ENCODE measurements at regions not wholly inside any gene's neighbourhood (a gene's known extent, or its start where the extent isn't known, plus 50 kb on each side); places are given as distances from the start of the nearest gene placed in this dataset.

DNA sequence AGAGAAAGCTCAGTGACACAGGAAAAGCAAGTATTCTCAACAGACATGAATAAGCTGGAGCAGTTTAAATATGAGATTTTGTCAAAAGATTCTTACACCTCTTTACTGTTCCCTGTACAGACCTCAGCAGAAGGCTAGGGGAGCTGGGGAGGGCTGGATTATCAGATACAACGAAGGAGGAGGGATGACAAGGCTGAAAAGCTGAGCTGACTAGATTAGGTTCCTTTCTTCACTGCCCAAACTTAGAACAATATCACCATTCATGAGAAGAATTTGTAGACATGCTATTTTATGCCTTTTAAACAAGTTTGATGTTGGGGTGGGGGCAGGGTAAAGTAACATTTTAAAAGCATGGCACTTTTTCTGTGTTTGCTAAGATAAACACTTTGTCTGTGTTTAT lies 611.1 kb downstream of the AACS start (continued):
- TF ChIP-seq, protein P1, sequence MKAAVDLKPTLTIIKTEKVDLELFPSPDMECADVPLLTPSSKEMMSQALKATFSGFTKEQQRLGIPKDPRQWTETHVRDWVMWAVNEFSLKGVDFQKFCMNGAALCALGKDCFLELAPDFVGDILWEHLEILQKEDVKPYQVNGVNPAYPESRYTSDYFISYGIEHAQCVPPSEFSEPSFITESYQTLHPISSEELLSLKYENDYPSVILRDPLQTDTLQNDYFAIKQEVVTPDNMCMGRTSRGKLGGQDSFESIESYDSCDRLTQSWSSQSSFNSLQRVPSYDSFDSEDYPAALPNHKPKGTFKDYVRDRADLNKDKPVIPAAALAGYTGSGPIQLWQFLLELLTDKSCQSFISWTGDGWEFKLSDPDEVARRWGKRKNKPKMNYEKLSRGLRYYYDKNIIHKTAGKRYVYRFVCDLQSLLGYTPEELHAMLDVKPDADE (IDR thresholded peaks at IDR 0.05): no peak
- TF ChIP-seq CREB1 (CRISPR knock-in tag; IDR thresholded peaks at IDR 0.05; ENCODE audit: low read depth) (no peak), EZH2 (IDR thresholded peaks at IDR 0.05; ENCODE audit: low read depth, unreplicated experiment) (no peak), POLR2AphosphoS5 (IDR thresholded peaks at IDR 0.05; ENCODE audit: low read depth) (no peak)
- TF ChIP-seq, protein P2, sequence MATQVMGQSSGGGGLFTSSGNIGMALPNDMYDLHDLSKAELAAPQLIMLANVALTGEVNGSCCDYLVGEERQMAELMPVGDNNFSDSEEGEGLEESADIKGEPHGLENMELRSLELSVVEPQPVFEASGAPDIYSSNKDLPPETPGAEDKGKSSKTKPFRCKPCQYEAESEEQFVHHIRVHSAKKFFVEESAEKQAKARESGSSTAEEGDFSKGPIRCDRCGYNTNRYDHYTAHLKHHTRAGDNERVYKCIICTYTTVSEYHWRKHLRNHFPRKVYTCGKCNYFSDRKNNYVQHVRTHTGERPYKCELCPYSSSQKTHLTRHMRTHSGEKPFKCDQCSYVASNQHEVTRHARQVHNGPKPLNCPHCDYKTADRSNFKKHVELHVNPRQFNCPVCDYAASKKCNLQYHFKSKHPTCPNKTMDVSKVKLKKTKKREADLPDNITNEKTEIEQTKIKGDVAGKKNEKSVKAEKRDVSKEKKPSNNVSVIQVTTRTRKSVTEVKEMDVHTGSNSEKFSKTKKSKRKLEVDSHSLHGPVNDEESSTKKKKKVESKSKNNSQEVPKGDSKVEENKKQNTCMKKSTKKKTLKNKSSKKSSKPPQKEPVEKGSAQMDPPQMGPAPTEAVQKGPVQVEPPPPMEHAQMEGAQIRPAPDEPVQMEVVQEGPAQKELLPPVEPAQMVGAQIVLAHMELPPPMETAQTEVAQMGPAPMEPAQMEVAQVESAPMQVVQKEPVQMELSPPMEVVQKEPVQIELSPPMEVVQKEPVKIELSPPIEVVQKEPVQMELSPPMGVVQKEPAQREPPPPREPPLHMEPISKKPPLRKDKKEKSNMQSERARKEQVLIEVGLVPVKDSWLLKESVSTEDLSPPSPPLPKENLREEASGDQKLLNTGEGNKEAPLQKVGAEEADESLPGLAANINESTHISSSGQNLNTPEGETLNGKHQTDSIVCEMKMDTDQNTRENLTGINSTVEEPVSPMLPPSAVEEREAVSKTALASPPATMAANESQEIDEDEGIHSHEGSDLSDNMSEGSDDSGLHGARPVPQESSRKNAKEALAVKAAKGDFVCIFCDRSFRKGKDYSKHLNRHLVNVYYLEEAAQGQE (IDR thresholded peaks at IDR 0.05; ENCODE audit: unreplicated experiment): no peak
- TF ChIP-seq, protein P3, sequence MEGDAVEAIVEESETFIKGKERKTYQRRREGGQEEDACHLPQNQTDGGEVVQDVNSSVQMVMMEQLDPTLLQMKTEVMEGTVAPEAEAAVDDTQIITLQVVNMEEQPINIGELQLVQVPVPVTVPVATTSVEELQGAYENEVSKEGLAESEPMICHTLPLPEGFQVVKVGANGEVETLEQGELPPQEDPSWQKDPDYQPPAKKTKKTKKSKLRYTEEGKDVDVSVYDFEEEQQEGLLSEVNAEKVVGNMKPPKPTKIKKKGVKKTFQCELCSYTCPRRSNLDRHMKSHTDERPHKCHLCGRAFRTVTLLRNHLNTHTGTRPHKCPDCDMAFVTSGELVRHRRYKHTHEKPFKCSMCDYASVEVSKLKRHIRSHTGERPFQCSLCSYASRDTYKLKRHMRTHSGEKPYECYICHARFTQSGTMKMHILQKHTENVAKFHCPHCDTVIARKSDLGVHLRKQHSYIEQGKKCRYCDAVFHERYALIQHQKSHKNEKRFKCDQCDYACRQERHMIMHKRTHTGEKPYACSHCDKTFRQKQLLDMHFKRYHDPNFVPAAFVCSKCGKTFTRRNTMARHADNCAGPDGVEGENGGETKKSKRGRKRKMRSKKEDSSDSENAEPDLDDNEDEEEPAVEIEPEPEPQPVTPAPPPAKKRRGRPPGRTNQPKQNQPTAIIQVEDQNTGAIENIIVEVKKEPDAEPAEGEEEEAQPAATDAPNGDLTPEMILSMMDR (conservative IDR thresholded peaks at IDR 0.05; ENCODE audit: low read depth in 2 of 2): no peak

DNA sequence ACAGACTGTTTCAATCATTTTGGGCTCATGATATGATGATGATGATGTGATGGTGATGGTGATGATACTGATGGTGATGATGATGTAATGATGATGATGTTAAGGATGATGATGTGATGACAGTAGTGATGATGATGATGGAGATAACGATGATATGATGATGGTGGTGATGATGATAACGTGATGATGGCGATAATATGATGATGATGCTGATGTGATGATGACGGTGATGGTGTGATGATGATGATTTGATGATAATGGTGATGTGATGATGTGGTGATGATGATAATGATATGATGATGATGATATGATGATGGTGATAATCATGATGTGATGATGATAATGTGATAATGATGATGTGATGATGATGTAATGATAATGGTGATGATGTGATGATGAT lies 612.6 kb downstream of the AACS start:
- H3K27ac Mint-ChIP-seq: no peak overlapping the region
- no peaks in the 10 kb centered on the region; the same call in 2 of the 3 replicates for H3K36me3 Mint-ChIP-seq (ENCODE audit: low read depth)
- H3K4me3 Mint-ChIP-seq: no peak overlapping the region
- Histone ChIP-seq H3K9me2 (ENCODE audit: insufficient read depth) (0 out of 2 replicates have a peak, but pooled peaks cover 8% of the 10 kb centered on the region), H4K20me1 (replicated peaks; ENCODE audit: insufficient read depth) (no peaks in the 10 kb centered on the region), H3K79me2 (replicated peaks; ENCODE audit: insufficient read depth) (no peaks in the 10 kb centered on the region), H3K27ac (ENCODE audit: low read depth) (no peak overlapping the region), H3K36me3 (ENCODE audit: insufficient read depth) (no peaks in the 10 kb centered on the region), H3K4me1 (ENCODE audit: insufficient read depth) (no peaks in the 10 kb centered on the region), H3K4me2 (no peak overlapping the region), H3F3A (replicated peaks; ENCODE audit: low read depth) (no peaks in the 10 kb centered on the region), H2AFZ (no peak overlapping the region), H3K4me3 (no peak overlapping the region), H3K27me3 (ENCODE audit: insufficient read depth) (0 out of 2 replicates have a peak, but pooled peaks cover 2% of the 10 kb centered on the region)
- H3K9me3 Mint-ChIP-seq: peaks cover 3% of the 10 kb centered on the region; the same call in 2 of the 3 replicates
- DNase-seq (ENCODE audit: low spot score) (no peak), ATAC-seq (no peak)
- no peaks in the 10 kb centered on the region for H3K4me1 Mint-ChIP-seq
- no peaks in the 10 kb centered on the region for H3K27me3 Mint-ChIP-seq (ENCODE audit: insufficient read depth, low read depth, poor library complexity)
- TF ChIP-seq NANOG (IDR thresholded peaks at IDR 0.05; ENCODE audit: borderline replicate concordance) (no peak), EZH2phosphoT487 (IDR thresholded peaks at IDR 0.05; ENCODE audit: unreplicated experiment) (no peak)
- TF ChIP-seq, protein P2 (IDR thresholded peaks at IDR 0.05; ENCODE audit: unreplicated experiment): no peak
